ENCODE measurements at regions not wholly inside any gene's neighbourhood (a gene's known extent, or its start where the extent isn't known, plus 50 kb on each side); places are given as distances from the start of the nearest gene placed in this dataset.

DNA sequence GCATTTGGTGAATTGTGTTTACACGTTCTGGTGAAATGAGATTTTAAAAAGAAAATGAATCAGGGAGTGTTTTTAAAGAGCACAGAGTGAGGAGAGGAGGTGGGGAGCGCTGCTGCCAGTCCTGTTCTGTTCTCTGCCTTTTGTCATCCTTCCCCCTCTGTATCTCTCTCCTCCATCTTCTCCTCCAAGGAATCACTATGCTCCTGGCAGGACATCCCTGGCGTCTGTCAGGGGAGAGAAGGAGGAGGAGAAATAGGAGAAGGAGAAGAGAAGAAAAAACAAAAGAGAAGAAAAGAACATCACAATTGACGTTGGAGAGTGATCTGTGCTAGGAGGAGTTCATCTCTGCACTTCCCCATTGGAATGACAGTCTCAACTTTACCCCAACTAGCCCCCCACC, 627.6 kb upstream of the TBL1XR1 start:
- Histone ChIP-seq H3K27ac (ENCODE audit: low read depth, low read length) (no peak overlapping the region), H3K9me3 (ENCODE audit: low read length) (no peaks in the 10 kb centered on the region), H3K4me1 (ENCODE audit: insufficient read depth, low read length) (no peaks in the 10 kb centered on the region), H3K27me3 (ENCODE audit: insufficient read depth, low read length, poor library complexity, severe bottlenecking) (no peaks in the 10 kb centered on the region), H3K4me3 (ENCODE audit: low read length) (no peak overlapping the region), H3K36me3 (ENCODE audit: insufficient read depth, low read length) (no peaks in the 10 kb centered on the region)
- ChIA-PET POLR2A (no interaction called here), CTCF (no interaction called here)
- Mint-ChIP-seq H3K27me3 (no peaks in the 10 kb centered on the region), H3K4me3 (no peak overlapping the region), H3K36me3 (no peaks in the 10 kb centered on the region), H3K27ac (no peak overlapping the region), H3K4me1 (peaks cover 0 to 4% (median 2%) of the 10 kb centered on the region in 3 donors), H3K9me3 (no peaks in the 10 kb centered on the region)
- DNase-seq: no peak

DNA sequence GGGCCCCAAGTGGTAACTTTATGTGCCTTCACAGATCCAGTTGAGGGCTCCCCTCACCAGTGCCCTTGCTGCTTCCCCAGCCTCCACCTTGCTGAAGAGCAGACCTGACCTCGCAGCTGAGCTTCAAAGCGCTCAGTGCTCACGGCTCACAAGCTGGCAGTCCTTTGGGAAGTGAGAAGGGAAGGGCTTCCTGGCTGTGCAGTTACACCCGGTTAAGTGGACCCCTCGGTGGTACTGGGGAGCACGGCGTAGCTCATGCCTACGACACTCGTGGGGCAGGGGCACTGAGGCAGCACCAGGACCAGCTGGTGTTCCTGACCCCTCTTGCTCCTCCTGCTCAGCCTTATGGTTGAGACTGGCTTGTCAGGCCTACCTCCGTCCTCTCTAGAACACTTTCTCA, 629.0 kb upstream of the TBL1XR1 start:
- Mint-ChIP-seq H3K9me3 (no peaks in the 10 kb centered on the region), H3K27me3 (no peaks in the 10 kb centered on the region), H3K27ac (no peak overlapping the region), H3K4me1 (no peaks in the 10 kb centered on the region), H3K4me3 (no peak overlapping the region), H3K36me3 (no peaks in the 10 kb centered on the region)
- Histone ChIP-seq H3K4me3 (ENCODE audit: low read length) (no peak overlapping the region), H3K27ac (ENCODE audit: low read depth, low read length) (no peak overlapping the region), H3K27me3 (ENCODE audit: insufficient read depth, low read length, poor library complexity, severe bottlenecking) (no peaks in the 10 kb centered on the region), H3K4me1 (ENCODE audit: insufficient read depth, low read length) (no peaks in the 10 kb centered on the region), H3K9me3 (ENCODE audit: low read length) (no peaks in the 10 kb centered on the region), H3K36me3 (ENCODE audit: insufficient read depth, low read length) (no peaks in the 10 kb centered on the region)
- CTCF ChIA-PET: no interaction called here
- no peak for DNase-seq
- POLR2A ChIA-PET: no interaction called here

DNA sequence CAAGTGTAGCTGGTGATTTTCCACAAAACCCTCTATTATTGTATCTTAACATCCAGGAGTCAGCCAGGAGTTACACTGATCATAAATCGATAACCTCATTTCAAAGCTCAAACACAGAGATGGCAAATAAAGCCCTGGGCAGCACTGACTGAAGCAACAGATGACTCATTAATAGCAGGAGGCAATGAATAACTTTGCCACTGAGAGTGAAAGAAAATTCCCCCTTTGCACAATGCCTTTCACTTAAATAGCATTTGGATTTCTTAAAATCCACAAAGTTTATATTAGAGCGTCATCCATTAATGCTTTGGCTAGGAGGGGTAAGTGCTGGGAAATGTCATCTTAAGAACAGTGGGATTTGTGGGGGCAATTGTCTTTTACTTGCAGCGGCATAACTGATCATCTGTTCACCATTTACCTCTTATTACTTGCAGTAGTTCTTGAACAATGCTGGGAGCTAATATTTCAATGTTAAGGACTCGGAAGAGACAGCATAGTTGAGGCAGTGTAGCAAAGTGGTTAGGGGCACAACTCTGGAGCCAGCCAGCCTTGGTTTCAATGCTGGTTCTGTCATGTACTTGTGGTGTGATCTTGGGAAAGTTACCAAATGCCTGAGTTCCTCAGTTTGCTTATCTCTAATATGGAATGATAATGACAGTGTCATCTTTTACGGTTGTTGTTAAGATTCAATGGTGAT, 630.4 kb upstream of the TBL1XR1 start:
- Mint-ChIP-seq H3K9me3 (no peaks in the 10 kb centered on the region), H3K27ac (no peak overlapping the region), H3K4me1 (no peaks in the 10 kb centered on the region), H3K27me3 (no peaks in the 10 kb centered on the region), H3K4me3 (peak overlapping the region in 1 of 7 donors; percentile 42), H3K36me3 (no peaks in the 10 kb centered on the region)
- POLR2A ChIA-PET: no interaction called here
- no peak for DNase-seq
- no peak overlapping the region for H3K4me3 ChIP-seq (ENCODE audit: low read length)
- no peaks in the 10 kb centered on the region for H3K4me1 ChIP-seq (ENCODE audit: insufficient read depth, low read length)
- H3K27ac ChIP-seq (ENCODE audit: low read depth, low read length): no peak overlapping the region
- H3K36me3 ChIP-seq (ENCODE audit: insufficient read depth, low read length): no peaks in the 10 kb centered on the region
- no peaks in the 10 kb centered on the region for H3K27me3 ChIP-seq (ENCODE audit: insufficient read depth, low read length, poor library complexity, severe bottlenecking)
- CTCF ChIA-PET: no interaction called here
- no peaks in the 10 kb centered on the region for H3K9me3 ChIP-seq (ENCODE audit: low read length)

DNA sequence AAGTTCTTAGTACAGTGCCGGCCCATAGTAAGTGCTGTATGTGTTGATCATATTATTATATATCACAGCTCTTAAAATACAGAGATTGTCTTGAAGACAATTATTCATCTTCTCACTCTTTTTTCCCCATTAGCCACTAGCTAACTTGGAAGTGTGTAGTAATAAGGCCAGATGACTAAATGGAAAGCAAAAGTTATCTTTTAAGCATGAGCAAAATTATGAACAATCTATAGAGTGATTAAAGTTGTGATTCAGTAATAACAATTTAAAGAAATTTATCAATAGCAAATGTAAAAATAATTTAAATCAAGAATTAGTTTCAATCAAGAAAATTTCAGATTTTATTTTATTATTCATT, 630.9 kb upstream of the TBL1XR1 start:
- Histone ChIP-seq H3K4me3 (ENCODE audit: low read length) (no peak overlapping the region), H3K9me3 (ENCODE audit: low read length) (no peaks in the 10 kb centered on the region), H3K27me3 (ENCODE audit: insufficient read depth, low read length, poor library complexity, severe bottlenecking) (no peaks in the 10 kb centered on the region), H3K36me3 (ENCODE audit: insufficient read depth, low read length) (no peaks in the 10 kb centered on the region), H3K27ac (ENCODE audit: low read depth, low read length) (no peak overlapping the region), H3K4me1 (ENCODE audit: insufficient read depth, low read length) (no peaks in the 10 kb centered on the region)
- H3K27me3 Mint-ChIP-seq: no peaks in the 10 kb centered on the region
- POLR2A ChIA-PET: no interaction called here
- no peaks in the 10 kb centered on the region for H3K36me3 Mint-ChIP-seq
- no peak overlapping the region for H3K4me3 Mint-ChIP-seq
- H3K9me3 Mint-ChIP-seq: no peaks in the 10 kb centered on the region
- H3K4me1 Mint-ChIP-seq: peaks cover 0 to 3% (median under 1%) of the 10 kb centered on the region in 3 donors
- CTCF ChIA-PET: no interaction called here
- no peak for DNase-seq
- H3K27ac Mint-ChIP-seq: no peak overlapping the region

DNA sequence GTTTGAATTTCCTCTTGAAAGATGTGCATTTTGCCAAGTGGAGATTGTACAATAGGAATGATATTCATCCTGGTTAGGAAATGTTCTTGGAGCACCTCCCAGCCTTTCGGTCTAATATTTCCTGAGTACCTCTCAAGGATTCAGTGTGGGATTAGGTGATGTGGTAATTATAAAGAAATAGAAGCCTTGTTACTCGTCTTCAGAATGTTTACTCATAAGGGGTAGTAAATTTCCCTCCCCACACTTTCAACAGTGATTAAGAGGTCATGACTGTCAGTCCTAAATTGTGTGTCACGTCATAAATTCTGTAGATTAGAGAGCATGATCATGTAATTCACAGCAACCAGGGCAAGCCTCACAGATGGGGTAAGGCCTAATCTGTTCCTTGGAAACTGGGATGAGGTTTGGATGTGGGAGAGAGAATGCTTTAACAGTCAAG, 633.1 kb upstream of the TBL1XR1 start:
- Histone ChIP-seq H3K4me3 (ENCODE audit: low read length) (no peak overlapping the region), H3K27ac (ENCODE audit: low read depth, low read length) (no peak overlapping the region), H3K9me3 (ENCODE audit: low read length) (no peaks in the 10 kb centered on the region), H3K36me3 (ENCODE audit: insufficient read depth, low read length) (no peaks in the 10 kb centered on the region), H3K27me3 (ENCODE audit: insufficient read depth, low read length, poor library complexity, severe bottlenecking) (no peaks in the 10 kb centered on the region), H3K4me1 (ENCODE audit: insufficient read depth, low read length) (no peaks in the 10 kb centered on the region)
- H3K4me3 Mint-ChIP-seq: no peak overlapping the region
- no peaks in the 10 kb centered on the region for H3K36me3 Mint-ChIP-seq
- H3K27me3 Mint-ChIP-seq: no peaks in the 10 kb centered on the region
- CTCF ChIA-PET: no interaction called here
- no peak for DNase-seq
- H3K27ac Mint-ChIP-seq: no peak overlapping the region
- POLR2A ChIA-PET: no interaction called here
- H3K4me1 Mint-ChIP-seq: peaks cover 0 to 7% (median 2%) of the 10 kb centered on the region in 3 donors
- H3K9me3 Mint-ChIP-seq: no peaks in the 10 kb centered on the region

DNA sequence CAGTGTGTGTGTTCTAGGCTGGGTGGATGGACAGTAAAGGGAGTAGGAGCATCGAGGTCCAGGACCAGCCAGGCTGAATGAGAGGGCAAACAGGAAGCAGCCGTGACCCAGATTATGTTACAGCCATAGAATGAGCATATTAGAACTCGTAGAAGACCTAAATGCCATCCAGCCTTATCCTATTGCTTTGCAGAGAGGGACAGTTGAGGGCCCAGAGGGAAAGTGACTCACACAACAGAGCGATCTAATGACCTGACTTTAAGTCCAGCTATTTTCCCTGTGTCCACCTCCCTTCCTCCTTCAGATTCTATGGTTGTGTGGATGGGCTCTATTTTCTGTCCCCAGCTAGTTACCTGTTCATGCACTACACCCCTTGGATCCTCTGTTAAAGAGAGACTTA, 634.1 kb upstream of the TBL1XR1 start:
- Mint-ChIP-seq H3K9me3 (no peaks in the 10 kb centered on the region), H3K27me3 (no peaks in the 10 kb centered on the region), H3K4me3 (no peak overlapping the region), H3K4me1 (peaks cover 0 to 7% (median 2%) of the 10 kb centered on the region in 3 donors), H3K36me3 (no peaks in the 10 kb centered on the region), H3K27ac (no peak overlapping the region)
- ChIA-PET CTCF (no interaction called here), POLR2A (no interaction called here)
- no peak overlapping the region for H3K27ac ChIP-seq (ENCODE audit: low read depth, low read length)
- H3K36me3 ChIP-seq (ENCODE audit: insufficient read depth, low read length): no peaks in the 10 kb centered on the region
- no peaks in the 10 kb centered on the region for H3K4me1 ChIP-seq (ENCODE audit: insufficient read depth, low read length)
- H3K4me3 ChIP-seq (ENCODE audit: low read length): no peak overlapping the region
- DNase-seq: no peak
- no peaks in the 10 kb centered on the region for H3K9me3 ChIP-seq (ENCODE audit: low read length)
- H3K27me3 ChIP-seq (ENCODE audit: insufficient read depth, low read length, poor library complexity, severe bottlenecking): no peaks in the 10 kb centered on the region

DNA sequence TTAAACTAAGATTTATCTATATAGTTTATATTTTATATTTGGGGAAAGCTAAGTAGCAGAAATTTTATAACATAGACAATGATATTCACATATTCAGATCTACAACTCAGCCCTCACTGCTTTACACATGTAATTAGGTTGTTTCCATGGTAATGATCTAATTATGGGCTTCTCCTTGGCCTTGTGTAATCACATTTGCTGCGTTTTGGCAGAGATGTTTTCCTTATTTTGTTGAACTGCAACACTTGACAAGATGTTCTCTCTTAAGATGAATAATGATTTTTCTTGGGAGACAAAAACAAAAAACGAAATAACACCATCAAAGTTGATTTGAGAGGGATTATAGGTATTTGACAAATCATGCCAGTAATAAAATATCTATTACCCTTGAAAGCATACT, 635.6 kb upstream of the TBL1XR1 start:
- no peaks in the 10 kb centered on the region for H3K36me3 ChIP-seq (ENCODE audit: insufficient read depth, low read length)
- H3K4me3 ChIP-seq (ENCODE audit: low read length): no peak overlapping the region
- Mint-ChIP-seq H3K27me3 (no peaks in the 10 kb centered on the region), H3K9me3 (peaks cover 0 to 2% (median 0%) of the 10 kb centered on the region in 5 donors), H3K36me3 (no peaks in the 10 kb centered on the region), H3K4me3 (no peak overlapping the region), H3K4me1 (peaks cover 0 to 7% (median 2%) of the 10 kb centered on the region in 3 donors), H3K27ac (no peak overlapping the region)
- no peaks in the 10 kb centered on the region for H3K4me1 ChIP-seq (ENCODE audit: insufficient read depth, low read length)
- ChIA-PET CTCF (no interaction called here), POLR2A (no interaction called here)
- H3K27ac ChIP-seq (ENCODE audit: low read depth, low read length): no peak overlapping the region
- no peak for DNase-seq
- H3K27me3 ChIP-seq (ENCODE audit: insufficient read depth, low read length, poor library complexity, severe bottlenecking): no peaks in the 10 kb centered on the region
- H3K9me3 ChIP-seq (ENCODE audit: low read length): no peaks in the 10 kb centered on the region

DNA sequence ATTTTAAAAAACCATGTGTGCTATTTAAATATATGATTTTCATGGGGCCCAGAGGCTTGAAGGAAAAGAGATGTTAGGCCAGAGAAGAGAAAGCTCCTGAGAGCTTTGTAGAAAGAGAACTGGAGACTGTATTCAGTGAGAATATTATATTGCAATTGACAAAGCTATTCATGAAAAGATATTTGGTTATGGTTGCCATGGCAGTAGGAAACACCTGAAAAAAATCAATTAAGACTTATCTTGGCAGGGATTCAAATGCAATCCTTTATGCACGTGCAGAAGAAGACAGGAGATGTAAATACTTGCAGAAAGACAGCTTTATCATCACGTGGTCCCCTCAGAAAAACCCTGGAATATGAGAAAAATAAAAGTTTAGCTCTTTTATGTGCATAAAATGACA, 636.0 kb upstream of the TBL1XR1 start:
- Histone ChIP-seq H3K27me3 (ENCODE audit: insufficient read depth, low read length, poor library complexity, severe bottlenecking) (no peaks in the 10 kb centered on the region), H3K36me3 (ENCODE audit: insufficient read depth, low read length) (no peaks in the 10 kb centered on the region), H3K9me3 (ENCODE audit: low read length) (no peaks in the 10 kb centered on the region), H3K27ac (ENCODE audit: low read depth, low read length) (no peak overlapping the region), H3K4me3 (ENCODE audit: low read length) (no peak overlapping the region), H3K4me1 (ENCODE audit: insufficient read depth, low read length) (no peaks in the 10 kb centered on the region)
- H3K4me1 Mint-ChIP-seq: peaks cover 0 to 7% (median 2%) of the 10 kb centered on the region in 3 donors
- no peaks in the 10 kb centered on the region for H3K36me3 Mint-ChIP-seq
- no peaks in the 10 kb centered on the region for H3K27me3 Mint-ChIP-seq
- H3K27ac Mint-ChIP-seq: no peak overlapping the region
- H3K9me3 Mint-ChIP-seq: peaks cover 0 to 2% (median 0%) of the 10 kb centered on the region in 5 donors
- DNase-seq: no peak
- H3K4me3 Mint-ChIP-seq: no peak overlapping the region
- POLR2A ChIA-PET: no interaction called here
- CTCF ChIA-PET: no interaction called here

DNA sequence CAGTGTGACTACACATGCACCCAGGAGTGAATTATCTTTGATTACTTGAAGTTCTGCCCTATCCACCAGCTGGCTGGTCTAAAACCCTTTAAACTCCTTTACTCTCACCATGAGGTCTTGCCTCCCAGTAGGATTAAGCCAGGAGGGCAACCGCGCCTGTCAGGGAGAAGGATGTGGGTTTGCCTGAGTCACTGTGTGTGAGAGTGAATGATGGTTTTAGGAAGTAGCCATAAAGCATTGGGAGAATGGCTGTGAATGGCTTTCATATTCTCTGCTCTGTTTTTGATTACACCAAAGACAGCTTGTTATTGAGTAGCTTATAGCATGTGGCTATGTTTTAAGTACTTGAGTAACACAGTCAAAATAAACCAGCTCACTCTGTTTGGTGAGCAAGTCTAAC, 637.7 kb upstream of the TBL1XR1 start:
- Mint-ChIP-seq H3K27me3 (no peaks in the 10 kb centered on the region), H3K36me3 (no peaks in the 10 kb centered on the region), H3K9me3 (peaks cover 0 to 2% (median 0%) of the 10 kb centered on the region in 5 donors), H3K4me3 (no peak overlapping the region), H3K4me1 (peaks cover 0 to 7% (median 2%) of the 10 kb centered on the region in 3 donors), H3K27ac (no peak overlapping the region)
- no peak overlapping the region for H3K27ac ChIP-seq (ENCODE audit: low read depth, low read length)
- no peak for DNase-seq
- H3K27me3 ChIP-seq (ENCODE audit: insufficient read depth, low read length, poor library complexity, severe bottlenecking): no peaks in the 10 kb centered on the region
- no peaks in the 10 kb centered on the region for H3K4me1 ChIP-seq (ENCODE audit: insufficient read depth, low read length)
- H3K9me3 ChIP-seq (ENCODE audit: low read length): no peaks in the 10 kb centered on the region
- H3K36me3 ChIP-seq (ENCODE audit: insufficient read depth, low read length): no peaks in the 10 kb centered on the region
- no peak overlapping the region for H3K4me3 ChIP-seq (ENCODE audit: low read length)
- ChIA-PET POLR2A (no interaction called here), CTCF (interaction anchor here (0.6 kb wide), 1 partner anchor 166 kb away, joined by 3 read pairs; no protein-coding TSS in a partner anchor)

All from CD8-positive, alpha-beta memory T cell (primary cell).